Kasumi-1 (cell line): ENCODE measurements at regions not wholly inside any gene's neighbourhood (a gene's known extent, or its start where the extent isn't known, plus 50 kb on each side); places are given as distances from the start of the nearest gene placed in this dataset.
A peak's percentile ranks its signal among the peaks of the same experiment; 100 is the strongest.

Source experiments
- DNase-seq, 2 experiments: peaks; one replicate each; lab custom pipeline; 2025; lab: John Stamatoyannopoulos, UW

DNA sequence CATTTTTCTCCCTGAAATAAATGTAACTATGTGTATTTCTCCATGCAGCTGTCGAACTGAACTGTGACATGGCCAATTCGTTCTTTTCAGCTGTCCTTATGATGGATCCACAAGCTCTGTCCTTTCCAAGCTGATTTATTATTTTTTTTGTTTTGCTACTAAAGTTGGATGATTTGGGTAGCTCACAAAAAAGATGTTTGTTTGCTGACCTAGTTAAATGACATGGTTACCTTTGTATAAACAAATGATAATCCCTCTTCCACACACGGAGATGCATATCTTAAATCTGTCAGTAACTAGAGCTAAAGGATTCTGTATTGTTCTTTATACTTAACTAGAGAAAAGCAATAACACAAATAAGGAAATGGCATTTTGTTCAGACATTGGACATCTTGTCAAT, 884.3 kb upstream of the PCDH20 start:
- no peak for DNase-seq

DNA sequence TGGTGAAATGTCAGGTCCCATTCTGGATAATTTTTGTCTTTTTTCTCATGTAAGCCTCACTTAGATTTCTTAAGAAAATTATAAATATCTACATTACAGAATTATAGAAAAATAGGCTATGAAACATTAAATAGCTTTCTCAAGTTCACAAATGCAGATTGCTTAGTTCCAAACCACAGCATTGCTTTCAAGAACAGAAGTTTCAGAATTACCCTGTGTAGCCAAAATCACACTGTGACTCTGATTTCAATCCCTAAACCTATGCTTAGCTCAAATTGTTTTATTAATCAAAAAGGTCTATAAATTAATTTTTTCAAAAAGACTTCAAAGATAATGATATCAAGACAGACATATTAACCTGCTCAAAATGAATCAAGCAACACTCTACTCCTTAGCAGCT, 881.2 kb upstream of the PCDH20 start:
- no peak for DNase-seq

DNA sequence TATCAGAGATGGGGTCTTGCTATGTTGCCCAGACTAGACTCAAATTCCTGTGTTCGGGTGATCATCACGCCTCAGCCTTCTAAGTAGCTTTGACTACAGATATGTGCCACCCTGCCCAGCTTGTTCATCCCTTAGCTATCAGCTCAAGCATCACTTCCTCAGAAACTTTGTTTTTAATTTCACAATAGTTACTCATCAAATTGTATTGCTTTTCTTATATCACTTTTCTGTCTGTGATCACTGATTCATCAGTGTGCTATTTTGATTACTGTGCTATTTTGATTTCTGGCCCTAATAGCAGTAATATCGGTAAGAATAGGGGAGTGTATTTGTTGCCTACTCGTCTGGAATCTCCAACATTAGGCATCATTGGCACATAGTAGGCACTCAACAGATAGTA, 878.6 kb upstream of the PCDH20 start:
- no peak for DNase-seq

DNA sequence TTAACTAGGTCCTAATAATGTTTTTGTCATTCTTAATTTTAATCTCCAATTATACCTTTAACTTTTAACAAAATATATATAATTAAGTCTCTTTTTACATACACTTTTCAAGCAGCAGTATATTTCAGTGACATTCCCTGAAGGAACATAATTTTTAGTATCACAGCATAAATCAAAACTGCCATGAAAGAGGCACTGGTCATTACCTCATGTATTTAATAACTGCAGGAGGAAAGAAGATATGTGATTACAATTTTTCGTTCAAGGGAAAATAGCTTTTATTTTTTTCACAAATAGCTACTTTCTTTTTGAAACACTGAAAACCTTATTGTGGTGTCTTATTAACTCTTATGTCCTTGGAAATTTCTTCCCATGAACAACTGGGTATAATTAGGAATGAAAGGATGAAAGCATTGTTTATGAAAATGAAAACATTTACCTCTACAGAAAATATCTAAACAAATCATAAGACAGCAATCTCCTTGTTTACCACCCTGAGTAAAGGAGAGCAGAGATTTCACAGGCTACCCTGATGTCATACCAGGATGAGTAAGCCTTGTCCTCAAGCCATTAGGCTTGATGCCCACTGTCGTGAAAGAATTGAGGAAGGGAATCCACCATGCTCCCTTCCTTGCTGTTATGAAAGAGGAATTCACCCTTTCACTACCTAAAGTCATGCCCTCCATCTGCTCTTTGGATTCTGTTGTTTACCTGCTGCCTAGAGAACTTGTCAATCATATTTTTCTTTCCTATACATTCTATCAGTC, 877.2 kb upstream of the PCDH20 start:
- DNase-seq = no peak

DNA sequence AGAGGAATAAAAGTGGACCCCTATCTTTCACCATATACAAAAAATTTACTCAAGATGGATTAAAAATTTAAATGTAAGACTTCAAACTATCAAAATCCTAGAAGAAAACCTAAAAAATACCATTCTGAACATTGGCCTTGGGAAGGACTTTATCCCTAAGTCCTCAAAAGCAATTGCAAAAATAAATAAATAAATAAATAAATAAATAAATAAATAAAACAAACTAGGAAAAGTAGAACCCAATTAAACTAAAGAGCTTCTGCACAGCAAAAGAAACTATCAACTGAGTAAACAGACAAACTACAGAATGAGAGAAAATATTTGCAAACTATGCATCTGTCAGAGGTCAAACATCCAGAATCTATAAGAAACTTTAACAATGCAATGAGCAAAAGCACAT, 874.9 kb upstream of the PCDH20 start:
- DNase-seq = no peak

DNA sequence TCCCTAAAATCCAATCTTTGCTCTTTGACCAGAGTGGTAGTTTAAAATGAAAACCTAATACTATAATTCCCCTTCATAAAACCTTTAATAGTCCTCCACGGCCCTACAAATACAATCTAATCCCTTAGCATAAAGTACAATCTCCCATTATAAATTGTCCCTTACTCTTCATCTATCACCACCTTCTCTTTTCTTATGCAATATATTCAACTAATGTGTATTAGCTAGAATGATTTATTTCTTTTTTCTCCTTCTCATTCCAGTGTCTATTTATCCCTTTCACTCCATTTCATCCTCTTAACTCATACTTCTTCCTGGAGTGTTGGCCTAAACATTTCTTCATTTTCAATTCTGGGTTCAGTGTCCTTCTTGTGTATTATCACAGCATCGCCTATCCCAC, 872.1 kb upstream of the PCDH20 start:
- no peak for DNase-seq

DNA sequence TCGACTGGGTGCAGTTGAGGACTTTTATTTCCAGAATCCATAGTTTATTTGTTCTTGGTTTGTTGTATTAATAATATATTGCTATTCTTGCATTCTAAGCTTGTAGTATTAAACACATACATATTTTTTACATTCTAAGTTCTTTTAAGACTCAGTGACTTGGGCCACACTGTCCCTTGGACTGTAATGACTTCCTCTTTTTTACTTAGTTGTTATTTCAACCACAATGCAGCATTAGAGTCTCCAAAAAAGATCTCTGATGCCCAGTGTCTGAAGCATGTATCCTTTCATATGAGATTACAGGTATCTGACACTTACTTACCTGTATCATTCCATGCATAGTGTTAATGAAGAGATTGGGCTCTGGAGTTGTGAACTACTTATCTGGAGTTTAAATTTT, 864.9 kb upstream of the PCDH20 start:
- peak; percentile 71 to 77 for DNase-seq

DNA sequence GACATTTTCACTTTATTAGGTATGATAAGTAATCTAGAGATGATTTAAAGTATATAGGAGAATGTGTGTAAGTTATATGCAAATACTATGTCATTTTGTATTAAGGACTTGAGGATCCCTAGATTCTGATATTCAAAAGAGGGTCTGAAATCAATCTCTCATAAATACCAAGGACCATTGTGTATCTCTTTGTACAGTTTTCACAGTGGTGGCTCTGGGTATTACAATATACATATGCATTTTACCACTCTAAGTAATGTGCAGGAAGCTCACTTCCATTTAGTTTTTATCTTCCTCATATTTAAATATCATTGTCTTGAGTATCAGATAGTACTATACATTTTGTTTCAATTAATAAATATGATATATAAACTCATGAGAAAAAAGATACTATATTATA, 862.6 kb upstream of the PCDH20 start:
- peak; percentile 15 to 34 for DNase-seq

DNA sequence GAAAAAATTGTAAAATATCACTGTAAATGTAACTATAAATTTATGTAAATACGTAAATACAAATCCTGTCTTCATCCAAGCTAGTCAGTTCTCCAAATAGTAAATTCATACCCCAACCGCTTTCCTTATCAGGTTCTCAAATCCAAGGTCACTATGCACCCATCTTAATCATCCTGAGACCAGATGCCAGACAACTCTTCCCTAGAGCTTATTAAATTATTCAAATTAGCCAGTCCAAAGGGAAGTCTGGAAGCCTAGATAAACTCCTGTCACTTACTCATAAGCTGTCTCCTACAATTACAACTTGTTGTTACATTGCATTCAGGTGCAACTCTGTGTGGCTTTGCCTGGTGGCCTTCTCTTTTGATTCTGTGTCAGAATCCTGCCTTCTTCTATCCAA, 836.1 kb upstream of the PCDH20 start:
- no peak for DNase-seq

DNA sequence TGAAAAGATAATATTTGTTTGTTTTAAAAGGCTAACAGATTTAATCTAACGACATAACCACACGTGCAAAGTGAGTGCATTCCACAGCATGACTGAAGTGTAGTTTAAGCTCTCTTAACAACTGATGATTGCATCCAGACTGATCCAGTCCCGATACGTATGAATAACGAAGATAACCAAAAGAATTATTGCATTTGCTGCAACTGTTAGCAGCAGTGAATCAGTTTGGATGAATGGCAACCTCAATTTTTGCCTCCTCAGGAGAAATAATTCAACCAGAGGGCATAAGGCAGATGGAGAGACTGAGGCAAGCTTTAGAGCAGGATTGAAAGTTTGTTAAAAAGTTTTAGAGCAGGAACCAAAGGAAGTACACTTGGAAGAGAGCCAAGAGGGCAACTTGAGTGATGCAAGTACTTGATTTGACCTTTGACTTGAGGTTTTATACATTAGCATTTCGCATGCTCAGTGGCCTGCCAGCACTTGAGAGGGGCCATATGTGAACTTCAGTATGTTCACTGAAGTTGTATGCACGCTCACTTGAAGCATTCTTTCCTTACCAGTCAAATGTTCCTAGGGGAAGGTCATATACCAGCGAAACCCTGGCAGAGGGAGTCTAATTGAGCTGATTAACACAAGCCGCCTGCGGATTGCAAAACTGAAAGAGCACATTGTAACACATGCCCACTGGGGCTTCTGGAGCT, 835.0 kb upstream of the PCDH20 start:
- DNase-seq = no peak

DNA sequence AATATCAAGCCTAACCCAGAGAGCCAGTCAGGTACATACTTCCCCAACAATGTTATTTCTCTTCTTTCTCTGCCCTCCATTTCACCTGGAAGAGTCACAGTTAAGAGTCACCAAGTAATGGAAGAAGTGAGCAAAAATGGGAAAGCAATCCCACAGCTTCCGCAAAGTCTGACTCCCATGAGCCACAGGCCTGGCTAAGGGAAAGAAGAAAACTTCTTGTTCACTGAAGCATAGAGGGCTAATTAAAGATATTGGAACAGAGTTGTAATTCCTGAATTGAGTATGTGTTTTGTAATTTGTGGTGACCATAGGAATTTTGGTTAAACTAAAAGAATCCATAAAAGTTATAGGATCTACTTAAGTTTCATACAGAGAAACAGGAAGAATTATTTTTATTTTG, 830.9 kb upstream of the PCDH20 start:
- DNase-seq = no peak

DNA sequence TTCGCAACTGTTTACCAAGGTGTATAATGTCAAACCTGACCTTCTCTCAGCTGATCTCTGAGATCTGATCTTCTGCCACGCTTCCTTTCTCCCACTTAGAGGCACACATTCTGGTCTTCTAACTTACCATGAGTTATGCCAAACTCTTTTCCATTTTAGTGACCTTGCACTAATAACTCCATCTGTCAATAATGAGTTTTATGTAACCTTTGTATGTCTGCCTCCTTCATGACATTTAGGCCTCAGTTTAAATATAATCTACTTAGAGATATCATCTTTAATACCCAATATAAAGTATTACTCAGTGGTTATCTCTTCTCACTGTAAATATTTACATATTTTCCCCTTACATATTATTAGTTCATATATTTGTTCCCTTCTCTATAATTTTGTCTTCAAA, 827.5 kb upstream of the PCDH20 start:
- no peak for DNase-seq

DNA sequence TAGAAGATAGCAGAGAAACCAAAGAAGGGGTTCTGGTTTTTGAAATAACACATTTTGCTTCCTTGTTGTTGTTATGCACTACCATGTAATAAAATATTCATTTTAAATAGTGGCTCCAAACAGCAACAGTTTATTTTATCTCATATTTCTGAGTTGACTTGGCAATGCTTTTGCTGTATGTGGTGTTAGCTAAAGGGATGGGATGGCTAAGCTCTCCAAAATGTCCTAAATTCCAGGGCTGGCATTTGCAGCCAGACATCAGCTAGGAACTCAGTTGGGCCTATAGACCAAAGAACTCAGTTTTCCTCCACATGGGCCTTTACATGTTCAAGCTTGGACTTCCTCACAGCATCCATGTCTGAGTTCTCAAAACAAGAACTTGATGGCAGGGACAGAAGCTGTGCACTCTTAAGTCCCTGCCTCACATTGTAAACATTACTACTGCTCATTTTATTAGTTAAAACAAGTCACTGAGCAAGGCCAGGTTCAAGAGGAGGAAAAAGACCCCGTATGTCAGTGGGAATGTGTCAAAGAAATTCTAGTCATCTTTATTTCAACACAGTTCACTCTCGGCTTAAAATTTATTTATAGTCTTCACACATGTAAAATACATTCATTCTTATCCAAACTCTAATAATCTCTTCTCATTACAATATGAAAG, 819.3 kb upstream of the PCDH20 start:
- no peak for DNase-seq

DNA sequence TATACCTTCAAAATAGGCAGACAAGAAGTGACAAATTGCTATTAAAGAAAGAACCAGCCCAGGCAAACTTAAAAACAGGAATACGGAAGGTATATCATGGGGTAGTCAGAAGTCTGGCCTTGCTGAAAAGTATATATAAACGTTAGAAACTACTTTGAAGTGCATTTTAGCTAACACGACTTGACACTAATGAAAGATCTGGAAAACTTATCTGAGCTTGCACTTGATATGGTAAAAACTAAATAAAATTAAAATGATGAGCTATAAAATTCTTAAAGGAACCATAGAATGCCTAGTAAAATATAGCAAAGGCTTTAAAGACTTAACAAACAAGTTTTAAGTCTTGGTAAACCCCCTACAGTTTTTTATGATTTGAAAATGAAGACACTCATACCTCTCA, 795.3 kb upstream of the PCDH20 start:
- DNase-seq = no peak

DNA sequence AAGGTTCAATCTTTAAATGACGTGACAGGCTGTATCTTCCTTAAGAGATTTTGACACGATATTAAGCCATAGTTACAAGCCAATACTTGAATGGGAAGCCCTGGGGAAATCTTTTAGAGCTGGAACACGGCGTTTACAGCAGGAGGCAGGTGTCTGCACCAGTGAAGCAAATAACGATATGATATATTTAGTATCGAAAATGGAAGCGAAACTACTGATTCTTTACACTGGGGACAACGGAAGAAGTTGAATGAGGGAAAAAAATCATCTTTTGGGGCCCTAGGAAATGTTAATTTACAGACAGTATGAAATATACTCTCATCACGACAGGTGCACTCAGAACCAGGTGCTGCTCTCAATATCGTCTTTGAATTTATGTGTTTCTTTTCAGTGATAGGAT, 793.9 kb upstream of the PCDH20 start:
- DNase-seq = no peak

DNA sequence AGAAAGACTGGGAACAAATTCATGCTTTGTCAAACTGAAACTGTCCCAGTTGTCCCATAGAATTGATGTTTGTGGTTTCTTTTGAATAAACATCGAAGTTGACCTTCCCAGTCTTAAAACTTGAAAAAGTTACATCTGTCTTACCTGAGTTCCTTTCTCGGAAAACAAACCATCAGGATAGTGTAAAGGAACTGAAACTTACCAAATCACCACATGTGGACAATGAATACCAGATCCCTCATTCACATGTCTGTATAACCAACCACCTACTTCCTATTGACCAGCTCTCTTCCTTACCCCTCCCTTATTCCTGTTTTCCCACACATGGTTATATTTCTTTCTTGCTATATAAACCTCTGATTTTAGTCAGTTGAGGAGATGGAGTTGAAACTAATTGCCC, 791.7 kb upstream of the PCDH20 start:
- no peak for DNase-seq

DNA sequence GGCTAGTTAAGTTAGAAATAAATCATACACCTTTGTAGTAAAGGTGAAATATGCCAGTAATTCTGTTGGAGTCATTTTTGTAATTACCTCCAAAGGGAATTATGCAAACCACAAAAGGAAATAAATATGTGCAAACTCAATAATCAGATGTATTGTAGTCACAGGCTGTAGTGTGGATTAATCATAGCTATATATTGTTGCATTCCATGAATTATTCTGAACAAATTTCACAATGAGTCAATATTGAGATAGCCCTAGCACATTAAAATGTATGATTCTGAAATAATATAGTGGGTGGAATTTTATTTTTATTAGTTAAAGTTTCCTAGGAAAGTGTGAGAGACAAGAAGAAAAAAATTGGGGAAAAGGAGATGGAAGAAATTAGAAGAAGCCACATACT, 790.5 kb upstream of the PCDH20 start:
- DNase-seq = no peak

DNA sequence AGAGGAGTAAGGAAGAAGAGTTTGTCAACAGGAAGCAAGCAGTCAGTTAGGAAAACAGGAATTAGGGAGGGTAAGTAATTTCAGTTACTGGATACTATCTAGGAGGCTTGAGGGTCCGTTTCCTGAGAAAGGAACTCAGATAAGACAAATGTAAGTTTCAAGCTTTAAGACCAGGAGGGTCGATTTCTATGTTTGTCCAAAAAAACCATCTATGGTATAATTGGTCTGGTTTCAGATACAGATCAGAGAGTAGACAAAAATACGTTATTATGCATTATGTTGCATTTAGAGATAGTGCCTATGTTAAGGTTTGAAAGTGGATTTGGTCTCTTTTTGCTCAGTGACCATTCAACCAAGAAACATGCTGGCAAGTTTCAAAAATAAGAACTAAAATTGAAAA, 789.6 kb upstream of the PCDH20 start:
- DNase-seq = no peak

DNA sequence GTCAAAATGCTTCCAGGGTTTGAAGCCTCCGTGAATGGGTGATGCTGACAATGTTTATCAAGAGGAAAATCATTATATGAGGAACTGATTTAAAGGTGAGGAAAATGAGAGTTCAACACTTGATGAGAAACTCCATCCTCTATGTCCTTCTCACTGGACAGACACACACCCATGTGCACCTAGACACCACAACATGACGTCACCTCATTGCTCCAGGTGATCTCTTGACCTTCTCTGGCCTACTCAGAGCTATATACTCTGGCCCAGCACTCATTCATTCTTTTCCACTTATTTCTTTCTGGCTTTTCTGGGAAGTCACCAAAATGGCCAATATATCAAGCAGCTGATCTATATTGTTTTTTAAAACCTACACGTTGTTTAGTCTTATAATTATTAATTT, 778.7 kb upstream of the PCDH20 start:
- no peak for DNase-seq

DNA sequence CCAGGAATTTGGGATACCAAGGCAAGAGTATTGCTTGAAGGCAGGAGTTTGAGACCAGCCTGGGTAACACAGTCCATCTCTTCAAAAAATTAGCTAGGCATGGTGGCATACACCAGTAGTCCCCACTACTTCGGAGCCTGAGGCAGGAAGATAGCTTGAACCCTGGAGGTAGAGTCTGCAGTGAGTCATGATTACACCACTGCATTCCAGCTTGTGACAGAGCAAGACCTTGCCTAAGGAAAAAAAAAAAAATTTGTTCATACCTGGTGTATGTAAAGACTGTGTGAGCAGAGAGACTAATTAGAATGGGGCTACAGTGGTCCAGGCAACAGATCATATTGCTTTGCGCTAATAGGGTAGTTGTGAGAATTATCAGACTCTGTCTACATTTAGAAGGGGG, 778.3 kb upstream of the PCDH20 start:
- no peak for DNase-seq

DNA sequence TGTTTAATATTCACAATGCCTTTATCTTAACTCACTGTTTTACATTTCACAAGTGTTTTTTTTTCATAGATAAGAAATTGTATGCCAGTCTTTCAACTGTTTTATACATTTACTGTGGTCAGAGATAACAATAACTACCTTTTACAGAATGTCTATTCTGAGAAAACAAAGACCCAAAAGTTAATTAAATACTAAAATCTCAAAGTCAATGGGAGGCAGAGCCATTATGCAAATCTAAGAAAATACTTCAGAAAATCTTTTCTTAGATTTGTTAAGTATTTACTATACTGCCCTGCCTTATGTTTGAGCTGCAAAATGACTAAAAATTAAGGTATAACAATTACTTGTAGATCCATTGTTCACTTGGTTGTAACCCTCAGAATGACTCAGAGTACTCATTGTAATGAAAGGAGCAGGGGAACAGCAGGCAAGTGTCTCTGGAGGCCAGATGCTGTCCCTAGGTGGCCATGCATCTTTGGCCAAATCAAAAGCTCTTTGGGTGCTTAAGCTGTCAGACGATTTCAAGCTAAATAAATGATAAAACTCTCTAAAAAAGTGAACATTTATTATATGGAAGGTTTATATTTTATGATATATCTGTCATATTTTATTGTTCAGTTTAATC, 770.1 kb upstream of the PCDH20 start:
- no peak for DNase-seq

DNA sequence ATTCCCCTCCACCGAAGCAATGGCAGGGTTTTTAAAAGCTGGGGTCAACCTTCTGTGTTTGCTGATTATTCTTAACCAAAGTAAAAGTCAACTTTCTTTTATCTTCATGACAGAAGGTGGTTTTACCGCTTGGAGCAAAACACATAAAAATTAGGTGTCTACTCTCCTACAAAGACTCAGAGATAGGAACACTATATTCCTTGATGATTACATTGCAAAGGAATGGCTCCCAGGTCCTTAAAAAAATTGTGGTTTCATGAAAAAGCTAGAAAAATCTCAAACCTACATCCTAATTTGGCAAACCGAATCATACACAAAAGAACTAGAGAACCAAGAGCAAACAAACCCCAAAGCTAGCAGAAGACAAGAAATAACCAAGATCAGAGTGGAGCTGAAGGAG, 760.4 kb upstream of the PCDH20 start:
- no peak for DNase-seq

DNA sequence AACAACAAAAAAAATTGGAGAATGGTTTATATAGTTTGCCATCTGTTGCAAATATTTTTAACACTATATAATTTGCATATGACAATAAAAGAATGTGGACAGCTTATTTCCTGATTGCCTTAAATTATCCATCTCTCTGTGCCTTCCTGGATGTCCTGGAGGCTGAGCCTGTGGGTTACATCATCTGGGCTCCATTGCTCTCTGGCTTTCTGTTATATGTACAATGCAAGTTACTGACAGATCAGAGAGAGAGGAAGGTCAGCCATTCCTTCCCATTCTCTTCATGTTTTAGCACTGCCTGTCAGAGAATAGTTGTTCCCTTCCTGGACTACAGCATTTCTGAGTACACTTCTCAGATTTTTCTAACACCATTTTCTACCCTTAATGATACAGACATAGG, 758.3 kb upstream of the PCDH20 start:
- no peak for DNase-seq
